ENCODE measurements at regions not wholly inside any gene's neighbourhood (a gene's known extent, or its start where the extent isn't known, plus 50 kb on each side); places are given as distances from the start of the nearest gene placed in this dataset.
A peak's percentile ranks its signal among the peaks of the same experiment; 100 is the strongest.

DNA sequence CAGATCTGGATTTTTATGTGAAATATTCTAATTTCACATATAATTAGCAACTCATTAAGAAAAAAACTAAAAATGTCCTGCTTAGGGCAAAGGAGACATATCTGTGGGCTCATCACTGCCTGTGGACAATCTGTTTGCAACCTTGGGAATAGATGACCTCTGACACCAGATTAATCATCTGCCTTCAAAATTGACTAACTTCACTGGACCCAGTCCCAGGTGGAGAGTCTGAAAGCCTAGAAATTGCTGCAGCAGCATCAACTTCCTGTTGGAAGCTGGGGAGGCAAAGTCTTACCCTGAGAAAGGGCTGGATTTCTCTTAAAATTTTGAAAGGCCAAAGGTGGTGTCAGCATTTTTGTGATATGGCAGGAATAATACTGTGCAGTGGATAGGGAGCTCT, 76.3 kb upstream of the TNC start:
- no peak for ATAC-seq

DNA sequence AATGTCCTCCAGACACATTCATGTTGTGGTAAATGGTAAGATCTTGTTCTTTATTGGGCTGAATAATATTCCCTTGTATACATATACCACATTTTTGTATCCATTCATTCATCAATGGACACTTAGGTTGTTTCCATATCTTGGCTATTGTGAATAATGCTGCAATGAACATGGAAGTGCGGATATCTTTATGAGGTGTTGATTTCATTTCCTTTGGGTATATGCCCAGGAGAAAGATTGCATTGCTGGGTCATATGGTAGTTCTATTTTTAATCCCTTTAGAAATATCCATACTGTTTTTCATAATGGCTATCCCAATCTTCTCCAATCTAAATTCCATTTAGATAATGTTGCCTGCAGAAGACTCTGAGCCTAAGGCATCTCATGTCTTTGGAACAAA, 78.0 kb upstream of the TNC start:
- TF ChIP-seq, protein P1, sequence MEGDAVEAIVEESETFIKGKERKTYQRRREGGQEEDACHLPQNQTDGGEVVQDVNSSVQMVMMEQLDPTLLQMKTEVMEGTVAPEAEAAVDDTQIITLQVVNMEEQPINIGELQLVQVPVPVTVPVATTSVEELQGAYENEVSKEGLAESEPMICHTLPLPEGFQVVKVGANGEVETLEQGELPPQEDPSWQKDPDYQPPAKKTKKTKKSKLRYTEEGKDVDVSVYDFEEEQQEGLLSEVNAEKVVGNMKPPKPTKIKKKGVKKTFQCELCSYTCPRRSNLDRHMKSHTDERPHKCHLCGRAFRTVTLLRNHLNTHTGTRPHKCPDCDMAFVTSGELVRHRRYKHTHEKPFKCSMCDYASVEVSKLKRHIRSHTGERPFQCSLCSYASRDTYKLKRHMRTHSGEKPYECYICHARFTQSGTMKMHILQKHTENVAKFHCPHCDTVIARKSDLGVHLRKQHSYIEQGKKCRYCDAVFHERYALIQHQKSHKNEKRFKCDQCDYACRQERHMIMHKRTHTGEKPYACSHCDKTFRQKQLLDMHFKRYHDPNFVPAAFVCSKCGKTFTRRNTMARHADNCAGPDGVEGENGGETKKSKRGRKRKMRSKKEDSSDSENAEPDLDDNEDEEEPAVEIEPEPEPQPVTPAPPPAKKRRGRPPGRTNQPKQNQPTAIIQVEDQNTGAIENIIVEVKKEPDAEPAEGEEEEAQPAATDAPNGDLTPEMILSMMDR (IDR thresholded peaks at IDR 0.05): no peak
- no peak overlapping the region for H3K27ac ChIP-seq
- WGBS, 2 donors: 71 to 81% methylated on average over 1 of the region's 1 CpG
- H3K4me1 ChIP-seq: no peaks in the 10 kb centered on the region
- FAIRE-seq: no peak
- ATAC-seq: no peak
- H3K36me3 ChIP-seq: no peaks in the 10 kb centered on the region
- intact Hi-C loops (cut with DNase I): no loop called here
- no peaks in the 10 kb centered on the region for H3K9me3 ChIP-seq
- H3K4me3 ChIP-seq: no peak overlapping the region
- peaks cover 0 to 7% (median 0%) of the 10 kb centered on the region in 4 donors for H3K27me3 ChIP-seq
- no peak for DNase-seq

More for the DNA sequence above, 76.3 kb upstream of the TNC start:
- no peak for DNase-seq
- TF ChIP-seq, protein P1 (IDR thresholded peaks at IDR 0.05): no peak
- Histone ChIP-seq H3K27me3 (peaks cover 0 to 7% (median 0%) of the 10 kb centered on the region in 4 donors), H3K4me3 (no peak overlapping the region), H3K27ac (no peak overlapping the region), H3K4me1 (no peaks in the 10 kb centered on the region), H3K9me3 (no peaks in the 10 kb centered on the region), H3K36me3 (no peaks in the 10 kb centered on the region)
- FAIRE-seq: no peak
- intact Hi-C loops (cut with DNase I): no loop called here

DNA sequence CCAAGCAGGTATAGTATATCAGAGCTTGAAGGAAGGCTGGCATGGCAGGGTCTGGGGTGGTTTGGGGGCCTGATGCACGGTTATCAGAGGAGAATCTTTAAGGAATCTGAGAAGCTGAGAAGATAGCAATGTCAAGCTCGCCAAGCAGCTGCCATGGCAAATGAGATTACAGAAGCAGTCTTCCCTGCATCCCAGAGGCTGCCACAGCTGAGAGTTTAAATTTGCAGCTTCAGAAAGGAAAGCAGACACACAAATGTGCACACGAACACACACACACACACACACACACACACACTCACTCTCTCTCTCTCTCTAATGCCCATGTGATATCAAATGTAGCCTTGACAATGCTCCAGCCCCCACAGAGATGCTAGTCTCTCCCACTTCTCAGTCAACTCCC, 79.0 kb upstream of the TNC start:
- ATAC-seq: no peak
- Histone ChIP-seq H3K4me3 (no peak overlapping the region), H3K36me3 (no peaks in the 10 kb centered on the region), H3K27me3 (peaks cover 0 to 7% (median 0%) of the 10 kb centered on the region in 4 donors), H3K27ac (no peak overlapping the region), H3K4me1 (no peaks in the 10 kb centered on the region), H3K9me3 (no peaks in the 10 kb centered on the region)
- TF ChIP-seq, protein P1 (IDR thresholded peaks at IDR 0.05): no peak
- DNase-seq: no peak
- intact Hi-C loops (cut with DNase I): no loop called here
- no peak for FAIRE-seq
- WGBS, 2 donors: 31 to 54% methylated on average over 3 of the region's 3 CpGs

DNA sequence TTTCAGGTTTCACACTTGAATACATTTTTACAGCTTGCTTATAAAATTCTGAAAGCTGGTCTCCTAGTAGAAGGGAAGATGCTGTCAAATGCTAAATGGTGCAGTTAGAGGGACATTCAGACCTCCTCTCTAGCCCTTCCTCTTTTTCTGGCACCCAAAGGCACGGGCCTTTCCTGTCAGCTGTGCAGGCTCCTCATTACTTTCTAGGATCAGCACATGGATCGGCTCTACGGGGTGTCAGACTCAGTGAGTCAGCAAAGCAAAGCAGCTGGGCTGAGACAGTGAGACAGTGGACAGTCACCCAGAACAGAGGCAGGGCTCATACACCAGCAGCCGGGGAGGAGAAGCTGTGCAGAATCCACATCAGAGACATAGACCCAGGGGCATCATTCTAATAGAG, 80.0 kb upstream of the TNC start:
- 28 to 41% methylated on average over 4 of the region's 4 CpGs for WGBS, 2 donors
- ATAC-seq (peak in 3 of 4 donors; percentile 14 to 41 (median 38)), FAIRE-seq (no peak), DNase-seq (no peak)
- intact Hi-C loops (cut with DNase I): no loop called here
- no peak overlapping the region for H3K4me3 ChIP-seq
- H3K27ac ChIP-seq: no peak overlapping the region
- no peaks in the 10 kb centered on the region for H3K4me1 ChIP-seq
- H3K36me3 ChIP-seq: no peaks in the 10 kb centered on the region
- TF ChIP-seq, protein P1 (IDR thresholded peaks at IDR 0.05): no peak
- peaks cover 0 to 7% (median 0%) of the 10 kb centered on the region in 4 donors for H3K27me3 ChIP-seq
- H3K9me3 ChIP-seq: no peaks in the 10 kb centered on the region

DNA sequence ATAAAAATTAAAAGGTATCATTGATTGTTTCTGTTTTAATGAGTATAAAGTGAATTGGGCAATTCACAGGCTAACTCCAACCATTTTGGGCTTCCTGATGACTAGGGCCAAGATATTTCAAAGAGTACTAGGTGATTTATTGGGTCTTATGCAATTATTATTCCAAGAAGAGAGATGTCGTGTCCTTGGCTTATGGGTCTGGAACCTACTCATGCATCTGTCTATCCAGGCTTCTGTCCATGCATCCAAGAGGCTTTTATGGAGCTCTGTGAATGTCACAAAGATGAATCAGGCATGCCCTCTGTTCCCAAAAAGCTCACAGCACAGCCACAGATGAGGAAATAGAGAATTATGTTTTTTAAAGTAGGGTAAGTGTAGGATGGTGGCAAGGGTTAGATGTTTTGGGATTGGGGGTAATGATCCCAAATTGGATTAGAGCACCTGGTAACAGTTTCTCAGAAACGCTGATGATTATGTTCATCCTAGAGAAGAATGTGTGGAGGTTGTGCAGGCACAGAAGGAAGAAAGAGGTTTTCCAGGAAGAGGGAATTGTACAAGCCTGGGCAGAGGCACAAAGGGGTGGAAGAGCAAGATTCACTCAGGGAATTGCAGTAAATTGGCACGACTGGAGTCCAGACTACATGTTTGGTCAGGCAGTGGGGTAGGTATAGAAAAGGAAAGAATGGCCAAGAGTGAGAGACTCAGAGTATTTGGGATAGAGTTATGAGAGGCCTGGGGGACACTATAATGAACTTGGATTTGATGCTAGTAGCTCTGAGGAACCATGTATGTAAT, 83.0 kb upstream of the TNC start:
- DNase-seq (no peak), ATAC-seq (peak in 1 of 4 donors; percentile 18), FAIRE-seq (no peak)
- intact Hi-C loops (cut with DNase I): no loop called here
- no peaks in the 10 kb centered on the region for H3K4me1 ChIP-seq
- no peak overlapping the region for H3K4me3 ChIP-seq
- 23 to 47% methylated on average over 3 of the region's 3 CpGs for WGBS, 2 donors
- TF ChIP-seq, protein P1 (IDR thresholded peaks at IDR 0.05): no peak
- H3K27me3 ChIP-seq: peaks cover 0 to 7% (median 0%) of the 10 kb centered on the region in 4 donors
- H3K27ac ChIP-seq: no peak overlapping the region
- no peaks in the 10 kb centered on the region for H3K36me3 ChIP-seq
- H3K9me3 ChIP-seq: no peaks in the 10 kb centered on the region
